ENCODE measurements at regions not wholly inside any gene's neighbourhood (a gene's known extent, or its start where the extent isn't known, plus 50 kb on each side); places are given as distances from the start of the nearest gene placed in this dataset.

- FAIRE-seq = no peak
These were observed 175.1 kb upstream of the HDAC9 start for GRCh38 chr7:18320422-18320821.

DNA sequence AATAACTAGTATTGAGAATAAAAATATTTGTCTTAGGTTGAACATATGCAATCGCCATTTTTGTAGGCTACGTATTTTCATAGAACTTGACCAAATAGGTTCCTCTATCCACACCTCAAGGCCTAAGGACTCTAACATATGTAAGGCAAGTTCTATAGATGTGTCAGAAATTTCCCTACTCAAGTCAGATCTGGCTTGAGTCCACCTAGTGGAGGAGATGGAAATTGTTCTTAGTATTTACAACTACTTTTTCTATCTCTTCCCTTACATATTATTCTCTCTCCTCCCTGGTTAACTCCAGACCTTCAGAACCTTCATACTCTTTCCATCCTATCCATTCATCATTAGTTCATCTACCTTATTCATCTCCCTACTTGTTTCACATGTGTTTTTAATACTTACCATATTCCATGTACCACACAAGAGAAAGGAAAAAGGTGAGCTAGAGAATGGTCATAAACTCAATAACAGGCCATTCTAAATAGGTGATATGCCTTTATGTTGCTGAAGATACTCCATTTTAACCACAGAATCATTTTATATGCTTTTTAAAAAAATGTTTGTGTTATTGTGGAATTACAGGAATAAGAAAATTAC, 174.5 kb upstream of the HDAC9 start:
- FAIRE-seq = no peak

- no peak for FAIRE-seq
These were observed 165.0 kb upstream of the HDAC9 start for GRCh38 chr7:18330548-18330947.

- no peak for FAIRE-seq
These were observed 158.9 kb upstream of the HDAC9 start for GRCh38 chr7:18336626-18337025.

GRCh38 chr7:18337048-18337809, 158.3 kb upstream of the HDAC9 start:
- no peak for FAIRE-seq

DNA sequence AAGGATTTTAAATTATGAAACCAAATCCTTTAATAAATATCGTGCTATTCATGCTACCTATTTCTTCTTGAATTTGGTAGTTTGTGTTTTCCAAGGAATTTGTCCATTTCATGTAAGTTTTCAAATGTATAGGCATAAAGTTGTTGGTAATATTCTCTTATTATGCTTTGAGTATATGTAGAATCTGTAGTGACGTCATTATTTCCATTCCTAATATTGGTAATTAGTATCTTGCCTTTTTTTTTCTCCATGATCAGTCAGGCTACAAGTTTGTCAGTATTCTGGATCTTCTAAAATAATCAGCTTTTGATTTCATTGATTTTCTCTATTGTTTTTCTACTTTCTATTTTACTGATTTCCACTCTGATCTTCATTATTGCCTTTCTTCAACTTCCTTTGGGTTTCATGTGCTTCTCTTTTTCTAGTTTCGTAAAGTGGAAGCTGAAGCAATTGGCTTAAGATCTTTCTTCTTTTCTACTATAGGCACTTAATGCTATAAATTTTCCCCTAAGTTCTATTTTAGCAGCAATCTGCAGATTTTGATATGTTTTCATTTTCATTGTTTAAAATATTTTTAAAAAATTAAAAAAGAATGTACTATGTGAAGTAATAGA, 156.5 kb upstream of the HDAC9 start:
- no peak for FAIRE-seq

DNA sequence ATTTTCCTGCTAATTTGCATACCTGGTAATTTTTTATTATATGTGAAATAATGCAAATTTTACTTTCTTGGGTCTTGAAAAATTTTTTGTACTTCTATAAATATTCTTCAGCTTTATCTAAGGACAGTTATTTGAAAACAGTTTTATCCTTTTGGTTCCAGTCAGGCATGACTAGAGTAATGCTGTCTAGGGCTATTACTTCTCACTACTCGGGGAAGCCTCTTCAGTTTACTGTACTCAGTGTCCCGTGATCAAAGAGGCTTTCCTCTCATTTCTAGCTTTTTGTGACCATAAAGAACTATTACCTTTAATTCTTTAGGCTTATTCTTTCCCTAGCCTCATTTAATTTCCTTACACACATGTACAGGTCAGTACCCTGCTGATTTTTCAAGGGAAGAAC, 153.8 kb upstream of the HDAC9 start:
- no peak for FAIRE-seq

- no peak for FAIRE-seq
These were observed 152.5 kb upstream of the HDAC9 start for GRCh38 chr7:18343047-18343446.

DNA sequence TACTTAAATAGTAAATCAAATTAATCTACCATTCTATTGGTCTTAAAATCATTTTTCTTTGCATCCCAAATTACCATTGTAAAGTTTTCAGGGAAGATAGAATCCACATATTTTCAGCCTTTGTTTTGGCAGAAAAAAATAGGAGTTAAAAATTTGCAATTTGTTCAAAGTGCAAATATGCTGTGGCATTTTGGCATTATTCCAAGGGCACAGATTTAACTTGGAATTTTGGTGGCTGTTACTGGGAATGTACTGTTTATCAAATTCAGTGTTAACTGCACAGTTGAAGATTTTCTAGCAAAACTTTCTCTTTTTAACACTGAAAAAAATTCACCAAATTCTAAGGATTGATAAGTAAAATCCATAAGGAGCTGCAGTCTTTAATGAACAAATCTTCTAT, 151.0 kb upstream of the HDAC9 start:
- no peak for FAIRE-seq

DNA sequence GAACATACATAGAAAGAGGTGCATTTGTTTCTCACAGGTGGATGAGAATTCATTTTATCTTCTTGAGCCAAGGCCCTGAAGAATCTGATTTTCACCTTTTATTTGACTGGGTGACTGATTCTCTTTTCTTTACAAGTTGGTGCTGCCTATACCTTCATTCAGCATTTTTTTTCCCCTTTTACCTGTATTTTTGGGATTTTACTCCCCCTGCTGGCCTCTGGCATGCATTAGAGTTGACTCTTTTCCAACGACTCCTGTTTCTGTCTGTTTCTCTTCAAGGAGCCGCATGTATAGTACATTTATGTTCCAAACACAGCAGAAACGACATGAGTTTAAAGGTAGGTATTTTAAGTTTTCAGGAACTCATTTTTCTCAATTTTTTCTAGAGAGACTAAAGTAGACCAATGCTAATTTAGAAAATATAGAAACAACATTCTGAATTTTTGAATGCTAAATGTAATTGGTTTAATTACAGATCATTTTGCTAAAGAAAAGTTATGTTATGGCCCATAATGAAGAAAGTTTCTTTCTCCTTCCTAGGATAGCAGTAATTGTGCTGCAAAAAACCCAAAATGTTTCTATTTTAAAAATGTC, 149.8 kb upstream of the HDAC9 start:
- FAIRE-seq = peak; percentile 62

DNA sequence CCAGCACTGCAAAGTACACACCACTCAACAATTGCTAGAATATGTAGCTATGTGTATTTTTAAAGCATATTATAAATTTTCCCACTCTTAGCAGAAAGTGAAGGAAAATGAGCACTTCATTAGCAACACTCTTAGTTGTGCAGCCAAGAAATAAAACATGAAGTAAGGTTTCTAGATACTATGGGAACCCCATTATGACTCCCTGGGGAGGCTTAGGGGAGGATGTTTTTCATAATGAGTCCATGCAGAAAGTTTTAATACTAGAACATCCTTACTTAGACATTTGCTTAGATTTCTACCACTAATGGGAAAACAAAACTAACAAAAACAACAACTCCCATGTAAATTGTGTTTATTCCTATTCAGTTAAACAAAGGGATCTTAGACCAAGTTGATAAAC, 148.4 kb upstream of the HDAC9 start:
- no peak for FAIRE-seq

GRCh38 chr7:18350678-18351077, 144.9 kb upstream of the HDAC9 start:
- no peak for FAIRE-seq

DNA sequence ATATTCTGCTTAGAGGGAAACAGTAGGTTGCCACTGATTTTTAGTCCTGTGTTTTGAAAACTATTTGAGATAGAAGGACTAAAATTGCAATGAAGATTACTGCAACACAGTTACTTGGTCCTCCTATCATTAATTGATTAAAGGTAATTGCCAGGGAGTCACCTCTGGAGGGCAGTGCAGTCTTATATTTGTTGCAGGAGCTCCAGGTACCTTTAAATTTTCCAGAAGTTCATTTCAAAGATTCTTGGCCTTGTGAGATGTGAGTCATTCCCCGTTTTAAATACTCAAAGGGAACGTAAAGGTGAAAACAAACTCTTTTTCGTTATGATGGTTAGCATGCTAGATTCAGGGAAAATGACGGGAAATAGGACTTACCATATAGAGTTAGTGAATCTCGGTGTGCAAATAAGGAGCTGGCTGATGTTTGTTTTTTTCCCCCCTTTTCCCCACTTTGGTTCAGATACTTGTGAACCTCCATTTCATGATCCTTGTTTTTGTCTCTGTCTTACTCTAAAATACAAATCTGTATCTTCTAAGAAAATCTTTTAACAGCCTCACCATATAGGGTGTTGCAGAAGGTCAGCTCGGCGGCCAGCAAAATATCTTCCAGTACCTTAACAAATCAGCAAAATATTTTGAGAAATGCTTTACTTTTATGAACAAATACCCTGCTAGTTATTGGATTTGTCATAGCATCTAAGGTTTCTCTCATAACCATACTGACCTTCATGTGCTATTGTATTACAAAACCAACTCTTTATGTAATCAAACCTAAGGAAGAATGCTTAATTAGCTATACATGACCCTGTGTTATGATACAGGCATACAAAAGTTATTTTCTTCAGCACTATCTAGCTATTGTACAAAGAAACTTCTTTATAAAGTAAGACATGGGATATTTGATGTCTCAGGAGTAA, 143.0 kb upstream of the HDAC9 start:
- FAIRE-seq = no peak

DNA sequence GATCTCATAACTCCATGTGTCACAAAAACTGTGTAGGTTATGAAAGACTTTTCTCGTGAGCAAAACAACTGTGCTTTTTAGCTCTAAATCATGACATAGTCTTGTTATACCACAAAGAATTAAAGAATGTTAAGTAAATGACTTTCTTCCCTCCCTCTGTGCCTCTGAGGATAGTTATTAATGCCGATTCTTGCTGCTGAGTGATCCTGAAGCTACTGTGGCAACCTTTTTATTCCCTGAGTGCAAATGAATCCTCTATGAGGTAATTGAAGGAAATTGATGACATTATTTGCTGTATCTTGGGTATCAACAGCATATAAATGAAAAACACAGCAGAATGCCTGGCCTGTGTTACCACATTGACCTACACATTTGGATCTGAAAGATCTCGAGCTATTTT, 142.2 kb upstream of the HDAC9 start:
- FAIRE-seq = no peak

- no peak for FAIRE-seq
These were observed 141.2 kb upstream of the HDAC9 start for GRCh38 chr7:18354108-18355085.

DNA sequence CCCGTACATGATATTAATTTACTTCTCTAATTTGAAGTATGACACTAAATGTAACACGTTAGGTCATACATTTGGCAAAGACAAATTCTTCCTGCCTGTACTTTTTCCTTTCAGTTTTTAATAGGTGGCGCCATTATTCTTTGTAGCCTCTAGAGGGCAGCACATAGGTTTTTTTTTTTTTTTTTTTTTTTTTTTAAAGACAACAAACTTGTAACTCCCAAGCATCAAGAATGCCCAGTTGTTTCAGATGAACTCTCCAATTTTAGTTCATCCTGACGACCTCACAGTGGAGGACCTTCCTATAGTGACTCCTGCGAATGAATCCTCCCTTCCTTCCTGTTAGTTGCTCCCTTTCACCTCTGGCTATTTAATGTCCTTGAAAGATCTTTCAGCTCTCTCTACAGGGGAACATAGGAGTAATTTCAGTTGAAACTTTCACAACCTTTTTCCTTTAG, 139.3 kb upstream of the HDAC9 start:
- peak; percentile 68 for FAIRE-seq

- no peak for FAIRE-seq
These were observed 137.9 kb upstream of the HDAC9 start for GRCh38 chr7:18357691-18358090.

DNA sequence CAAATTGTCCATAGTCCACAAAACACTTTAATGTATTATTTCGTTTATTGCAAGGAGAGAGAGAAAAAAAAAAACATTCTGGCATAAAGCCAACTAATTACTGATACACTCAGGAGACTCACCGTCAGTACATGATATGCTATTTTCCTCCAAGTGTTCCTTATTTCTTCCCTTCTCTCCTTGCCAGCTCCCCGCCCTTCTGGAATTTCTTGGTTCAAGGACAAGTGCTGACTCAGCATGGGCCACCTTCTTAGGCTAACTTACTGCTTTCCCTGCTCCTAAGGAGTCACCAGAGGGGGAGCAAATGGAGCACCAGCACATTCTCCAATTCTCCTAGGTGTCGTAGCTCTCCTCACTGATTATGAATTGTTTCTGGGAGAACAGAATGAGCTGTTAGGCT, 133.8 kb upstream of the HDAC9 start:
- FAIRE-seq = no peak

DNA sequence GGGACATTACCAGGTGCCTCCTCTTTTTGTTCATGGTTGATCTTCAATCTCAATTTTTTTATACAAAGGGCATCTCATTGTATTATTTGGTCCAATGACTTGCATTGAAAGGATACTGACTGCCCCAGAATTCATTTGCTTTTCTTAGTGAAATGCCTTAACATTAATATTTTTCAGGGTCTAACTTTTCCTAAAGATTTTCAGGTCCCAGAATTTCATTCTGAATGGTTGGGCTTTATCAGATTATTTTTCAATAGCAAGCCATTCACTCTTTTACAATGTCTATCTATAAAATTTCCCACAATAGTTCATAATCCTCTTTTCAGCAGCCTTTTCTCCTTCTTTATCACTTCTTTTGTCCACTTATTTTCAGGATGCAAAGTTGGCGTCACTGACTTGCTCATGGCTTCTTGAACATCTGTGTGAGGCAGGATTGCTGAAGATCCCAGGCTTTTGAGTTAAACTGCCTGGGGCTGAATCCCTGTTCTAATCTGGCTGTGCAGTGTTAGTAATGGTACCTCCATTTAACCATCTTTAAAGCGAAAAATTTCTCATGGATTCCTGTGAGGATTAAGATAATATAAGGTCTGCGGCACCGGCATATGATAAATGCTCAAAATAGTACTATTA, 131.7 kb upstream of the HDAC9 start:
- no peak for FAIRE-seq

DNA sequence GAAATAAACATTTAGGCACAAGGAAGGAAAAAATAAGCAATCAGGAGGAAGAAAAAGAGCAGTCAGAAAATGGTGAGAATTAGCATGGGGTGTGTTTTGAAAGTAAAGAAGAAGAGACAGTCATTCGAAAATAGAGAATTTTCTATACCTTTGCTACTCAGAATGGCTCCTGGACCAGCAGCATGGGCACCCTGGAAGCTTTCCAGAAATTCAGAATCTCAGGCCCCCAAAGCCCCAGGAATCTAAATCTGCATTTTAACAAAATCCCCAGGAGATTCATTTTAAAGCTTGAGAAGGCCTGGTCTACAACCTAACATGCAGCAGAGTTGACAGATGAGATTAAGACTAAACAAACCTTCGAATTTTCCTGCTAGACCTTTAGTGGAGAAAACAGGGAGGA, 131.2 kb upstream of the HDAC9 start:
- FAIRE-seq = no peak

GRCh38 chr7:18366394-18366793, 129.2 kb upstream of the HDAC9 start:
- no peak for FAIRE-seq
